ENCODE measurements at regions not wholly inside any gene's neighbourhood (a gene's known extent, or its start where the extent isn't known, plus 50 kb on each side); places are given as distances from the start of the nearest gene placed in this dataset.
A peak's percentile ranks its signal among the peaks of the same experiment; 100 is the strongest.
"Not testable (repeated sequence)": the region's sequence is repeated elsewhere in the genome, so short reads cannot be mapped to it uniquely, and the experiment has no call there.

DNA sequence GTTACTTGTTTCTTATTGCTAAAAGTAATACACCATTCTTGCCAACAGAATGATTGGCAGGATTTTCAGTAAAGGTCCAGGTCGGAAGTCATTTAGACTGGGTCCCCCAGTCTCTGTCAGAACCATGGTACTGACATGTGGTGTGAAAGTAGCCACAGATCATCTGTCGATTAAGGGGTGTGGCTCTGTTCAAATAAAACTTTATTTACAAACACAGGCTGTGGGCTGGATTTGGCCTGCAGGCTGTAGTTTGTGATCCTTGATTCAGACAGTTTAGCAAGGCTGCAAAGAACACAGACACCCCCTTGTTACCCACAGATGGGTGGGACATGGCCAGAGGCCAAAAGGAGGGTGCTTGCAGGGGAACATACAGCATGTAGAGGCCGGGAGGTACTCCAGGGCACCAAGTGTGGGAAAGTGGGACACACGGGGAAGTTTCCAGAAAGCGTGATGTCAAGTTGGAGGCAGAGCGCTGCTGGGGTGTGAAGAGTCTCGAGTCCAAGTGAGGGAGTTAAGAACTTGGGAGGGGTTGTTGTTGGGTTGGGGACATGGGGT, 104.1 kb upstream of the CCZ1B start:
- H3K4me3 ChIP-seq (ENCODE audit: low read depth, low read length); H3K36me3 ChIP-seq (ENCODE audit: control insufficient read depth, insufficient read depth, low read length); DNase-seq; BruUV-seq (replicated peaks); H3K27me3 Mint-ChIP-seq (ENCODE audit: insufficient read depth, unreplicated experiment); H3K27me3 ChIP-seq (replicated peaks; ENCODE audit: control insufficient read depth, insufficient read depth, low read length); H3K9me3 Mint-ChIP-seq (ENCODE audit: unreplicated experiment); POLR2A ChIA-PET; H3K4me3 Mint-ChIP-seq (ENCODE audit: unreplicated experiment); H3K9me3 ChIP-seq; H3K4me1 Mint-ChIP-seq (ENCODE audit: low read depth, unreplicated experiment); H3K27ac Mint-ChIP-seq (ENCODE audit: unreplicated experiment); H3K36me3 Mint-ChIP-seq (ENCODE audit: insufficient read depth, unreplicated experiment); H3K4me1 ChIP-seq: not testable (repeated sequence)
- CTCF ChIA-PET: interaction anchor here (1.0 kb wide), 1 partner anchor 371 kb away, joined by 5 read pairs; no protein-coding TSS in a partner anchor
- intact Hi-C loops (cut with micrococcal nuclease; ENCODE audit: unreplicated experiment): loop anchor here (10.0 kb wide), 1 partner anchor 315 kb away; the partner anchor contains the start of gene ZNF853

DNA sequence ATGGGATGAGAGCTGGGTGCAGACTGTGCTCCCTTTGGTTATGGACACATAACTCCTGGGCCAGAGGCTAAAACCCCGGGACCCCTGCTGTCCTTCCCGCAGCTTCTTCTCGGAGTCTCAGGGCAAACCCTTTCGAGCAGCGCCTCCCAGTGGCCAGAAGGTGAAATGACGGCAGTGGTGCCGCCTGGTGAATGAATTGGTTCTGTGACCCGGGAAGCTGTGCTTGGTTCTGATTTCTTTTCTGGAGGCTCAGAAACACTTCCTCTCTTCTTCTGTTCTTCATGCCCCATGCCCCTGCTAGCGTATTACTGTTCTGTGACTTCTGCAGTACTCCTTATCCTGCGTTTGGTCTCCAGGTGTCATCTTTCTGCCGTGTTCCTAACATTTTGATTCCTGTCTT, 104.7 kb upstream of the CCZ1B start:
- POLR2A ChIA-PET; H3K9me3 Mint-ChIP-seq (ENCODE audit: unreplicated experiment); H3K36me3 ChIP-seq (ENCODE audit: control insufficient read depth, insufficient read depth, low read length); H3K4me1 ChIP-seq; H3K4me3 ChIP-seq (ENCODE audit: low read depth, low read length); H3K27me3 Mint-ChIP-seq (ENCODE audit: insufficient read depth, unreplicated experiment); H3K27me3 ChIP-seq (replicated peaks; ENCODE audit: control insufficient read depth, insufficient read depth, low read length); H3K4me1 Mint-ChIP-seq (ENCODE audit: low read depth, unreplicated experiment); H3K27ac Mint-ChIP-seq (ENCODE audit: unreplicated experiment); H3K9me3 ChIP-seq; BruUV-seq (replicated peaks); H3K36me3 Mint-ChIP-seq (ENCODE audit: insufficient read depth, unreplicated experiment): not testable (repeated sequence)
- H3K4me3 Mint-ChIP-seq (ENCODE audit: unreplicated experiment): peak overlapping the region; percentile 9
- peak; percentile 52 to 70 for DNase-seq
- TF ChIP-seq, protein P1, sequence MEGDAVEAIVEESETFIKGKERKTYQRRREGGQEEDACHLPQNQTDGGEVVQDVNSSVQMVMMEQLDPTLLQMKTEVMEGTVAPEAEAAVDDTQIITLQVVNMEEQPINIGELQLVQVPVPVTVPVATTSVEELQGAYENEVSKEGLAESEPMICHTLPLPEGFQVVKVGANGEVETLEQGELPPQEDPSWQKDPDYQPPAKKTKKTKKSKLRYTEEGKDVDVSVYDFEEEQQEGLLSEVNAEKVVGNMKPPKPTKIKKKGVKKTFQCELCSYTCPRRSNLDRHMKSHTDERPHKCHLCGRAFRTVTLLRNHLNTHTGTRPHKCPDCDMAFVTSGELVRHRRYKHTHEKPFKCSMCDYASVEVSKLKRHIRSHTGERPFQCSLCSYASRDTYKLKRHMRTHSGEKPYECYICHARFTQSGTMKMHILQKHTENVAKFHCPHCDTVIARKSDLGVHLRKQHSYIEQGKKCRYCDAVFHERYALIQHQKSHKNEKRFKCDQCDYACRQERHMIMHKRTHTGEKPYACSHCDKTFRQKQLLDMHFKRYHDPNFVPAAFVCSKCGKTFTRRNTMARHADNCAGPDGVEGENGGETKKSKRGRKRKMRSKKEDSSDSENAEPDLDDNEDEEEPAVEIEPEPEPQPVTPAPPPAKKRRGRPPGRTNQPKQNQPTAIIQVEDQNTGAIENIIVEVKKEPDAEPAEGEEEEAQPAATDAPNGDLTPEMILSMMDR (IDR thresholded peaks at IDR 0.05; ENCODE audit: insufficient read depth in 1 of 2, low read depth in 1 of 2, low read length in 1 of 2, severe bottlenecking in 1 of 2, unreplicated experiment in 1 of 2): peak; percentile 35 to 79
- intact Hi-C loops (cut with micrococcal nuclease; ENCODE audit: unreplicated experiment): loop anchor here (10.0 kb wide), 1 partner anchor 316 kb away; the partner anchor contains the start of gene ZNF853
- CTCF ChIA-PET: interaction anchor here (1.0 kb wide), 1 partner anchor 372 kb away, joined by 5 read pairs; no protein-coding TSS in a partner anchor

DNA sequence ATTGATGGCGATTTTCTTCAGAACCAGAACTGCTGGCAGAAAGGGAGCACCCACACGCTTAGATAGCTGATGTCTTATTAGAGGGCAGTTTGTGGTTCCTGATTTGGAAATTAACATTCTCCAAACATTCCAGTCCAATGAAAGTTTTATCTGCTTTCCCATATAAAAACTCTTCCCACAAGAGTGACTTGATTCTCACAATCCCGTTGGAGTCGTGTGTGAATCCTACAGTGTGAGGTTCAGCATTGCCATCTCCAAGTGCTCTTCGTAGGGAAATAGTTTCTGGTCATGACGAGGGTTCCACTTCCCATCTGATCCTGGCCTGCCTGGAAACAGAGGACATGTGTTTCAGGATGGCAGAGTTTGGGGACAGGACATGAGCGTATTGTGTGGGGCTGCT, 105.4 kb upstream of the CCZ1B start:
- H3K36me3 Mint-ChIP-seq (ENCODE audit: insufficient read depth, unreplicated experiment); H3K9me3 Mint-ChIP-seq (ENCODE audit: unreplicated experiment); H3K27me3 Mint-ChIP-seq (ENCODE audit: insufficient read depth, unreplicated experiment); H3K9me3 ChIP-seq; BruUV-seq (replicated peaks); H3K36me3 ChIP-seq (ENCODE audit: control insufficient read depth, insufficient read depth, low read length); H3K4me1 Mint-ChIP-seq (ENCODE audit: low read depth, unreplicated experiment); H3K27ac Mint-ChIP-seq (ENCODE audit: unreplicated experiment); H3K27me3 ChIP-seq (replicated peaks; ENCODE audit: control insufficient read depth, insufficient read depth, low read length); H3K4me3 ChIP-seq (ENCODE audit: low read depth, low read length); H3K4me1 ChIP-seq; POLR2A ChIA-PET; CTCF ChIA-PET; DNase-seq; H3K4me3 Mint-ChIP-seq (ENCODE audit: unreplicated experiment): not testable (repeated sequence)
- intact Hi-C loops (cut with micrococcal nuclease; ENCODE audit: unreplicated experiment): loop anchor here (10.0 kb wide), 1 partner anchor 317 kb away; the partner anchor contains the start of gene ZNF853

DNA sequence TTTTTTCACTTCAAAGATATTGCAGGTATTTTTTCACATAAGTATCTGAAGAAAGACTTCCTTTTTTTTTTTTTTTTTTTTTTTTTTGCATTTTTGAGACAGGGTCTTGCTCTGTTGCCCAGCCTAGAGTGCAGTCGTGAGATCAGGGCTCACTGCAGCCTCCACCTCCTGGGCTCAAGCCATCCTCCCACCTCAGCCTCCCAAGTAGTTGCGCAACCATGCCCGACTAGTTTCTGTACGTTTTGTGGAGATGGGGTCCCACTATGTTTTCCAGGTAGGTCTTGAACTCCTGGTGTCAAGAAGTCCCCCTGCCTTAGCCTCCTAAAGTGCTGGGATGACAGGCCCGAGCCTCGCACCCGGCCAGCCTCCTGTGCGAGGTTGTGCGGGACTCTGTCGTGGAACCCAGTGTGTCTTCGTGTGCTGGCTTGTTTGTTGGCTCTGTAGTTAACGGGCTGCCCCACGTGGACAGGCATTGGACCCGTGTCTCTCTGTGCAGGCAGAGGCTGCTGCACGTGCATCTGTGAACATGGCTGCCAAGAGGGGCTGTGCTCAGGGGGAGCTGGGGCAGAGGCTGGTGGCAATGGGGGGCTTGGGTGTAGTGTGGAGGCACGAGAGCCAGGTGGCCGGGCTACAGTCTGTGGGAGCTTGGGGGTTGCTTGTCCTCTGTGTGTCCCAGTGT, 108.0 kb upstream of the CCZ1B start:
- H3K4me1 Mint-ChIP-seq (ENCODE audit: low read depth, unreplicated experiment); H3K36me3 ChIP-seq (ENCODE audit: control insufficient read depth, insufficient read depth, low read length); POLR2A ChIA-PET; H3K27ac Mint-ChIP-seq (ENCODE audit: unreplicated experiment); BruUV-seq (replicated peaks); H3K27me3 Mint-ChIP-seq (ENCODE audit: insufficient read depth, unreplicated experiment); H3K4me3 ChIP-seq (ENCODE audit: low read depth, low read length); H3K36me3 Mint-ChIP-seq (ENCODE audit: insufficient read depth, unreplicated experiment); CTCF ChIA-PET; H3K4me3 Mint-ChIP-seq (ENCODE audit: unreplicated experiment); H3K27me3 ChIP-seq (replicated peaks; ENCODE audit: control insufficient read depth, insufficient read depth, low read length); H3K9me3 Mint-ChIP-seq (ENCODE audit: unreplicated experiment); DNase-seq; H3K9me3 ChIP-seq; H3K4me1 ChIP-seq: not testable (repeated sequence)
- intact Hi-C loops (cut with micrococcal nuclease; ENCODE audit: unreplicated experiment): loop anchor here (10.0 kb wide), 1 partner anchor 319 kb away; the partner anchor contains the start of gene ZNF853
